Spleen (tissue), 7 donors: ENCODE measurements at regions not wholly inside any gene's neighbourhood (a gene's known extent, or its start where the extent isn't known, plus 50 kb on each side); places are given as distances from the start of the nearest gene placed in this dataset.

Experiments
- POLR2AphosphoS5 ChIP-seq, 3 donors: sonication (generic); formaldehyde crosslinking; IDR thresholded peaks; one replicate each; pipeline ENCODE4 v1.5.1; 2017; ENCODE audit warnings: antibody characterized with exemption in 3 of 3
- TF ChIP-seq, protein P1 (sequence below), 11 experiments: fragments of 200-600 bp in 7 of 11; fragments of 450-650 bp in 4 of 11; sonication (generic) in 4 of 11; IDR thresholded peaks in 8 of 11; conservative IDR thresholded peaks in 3 of 11; 1 replicate in 7 of 11; 2 replicates in 4 of 11; pipeline versions ENCODE4 v1.4.0 to v1.8.0; 2016 to 2021; ENCODE audit warnings: antibody characterized with exemption in 11 of 11, inconsistent platforms in 4 of 11, mild to moderate bottlenecking in 1 of 11
- donor health status: DM: no; HTN: no; CAD: no; lungs with moderate emphysema.
- donor health status: DM: no; HTN: no; CAD: no.
- donor health status: DM: no; HTN: no; CAD: no.

DNA sequence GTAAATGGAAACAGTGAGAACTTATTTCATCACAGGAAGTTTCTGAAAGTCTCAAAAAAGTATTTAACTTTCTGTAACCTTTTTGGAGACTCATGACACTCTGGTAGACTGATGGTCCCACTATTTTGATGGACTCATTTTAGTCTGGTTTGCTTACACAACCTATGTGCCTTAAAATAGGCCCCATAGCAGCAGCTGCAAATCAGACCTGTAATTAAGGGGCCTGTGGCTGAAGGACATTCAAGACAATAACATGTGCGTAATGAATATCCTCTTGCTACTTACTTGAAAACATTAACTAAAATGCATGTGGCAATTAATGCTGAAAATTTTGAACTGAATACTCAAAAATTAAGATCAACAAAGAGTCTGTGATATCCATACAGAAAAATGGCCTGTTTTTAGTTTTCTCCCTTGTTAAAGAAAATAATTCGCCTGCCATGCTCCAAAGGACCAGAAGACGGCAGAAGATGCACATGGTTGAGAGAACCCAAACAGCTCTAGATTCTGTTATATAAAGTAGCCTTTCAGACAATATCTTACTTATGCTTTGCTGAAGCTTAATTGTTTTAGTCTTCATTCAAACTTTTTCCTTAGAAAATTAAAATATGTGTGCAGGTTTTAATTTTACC lies 568.5 kb downstream of the KCNA4 start:
- TF ChIP-seq POLR2AphosphoS5 (IDR thresholded peaks at IDR 0.05) = no peak
- TF ChIP-seq, protein P1, sequence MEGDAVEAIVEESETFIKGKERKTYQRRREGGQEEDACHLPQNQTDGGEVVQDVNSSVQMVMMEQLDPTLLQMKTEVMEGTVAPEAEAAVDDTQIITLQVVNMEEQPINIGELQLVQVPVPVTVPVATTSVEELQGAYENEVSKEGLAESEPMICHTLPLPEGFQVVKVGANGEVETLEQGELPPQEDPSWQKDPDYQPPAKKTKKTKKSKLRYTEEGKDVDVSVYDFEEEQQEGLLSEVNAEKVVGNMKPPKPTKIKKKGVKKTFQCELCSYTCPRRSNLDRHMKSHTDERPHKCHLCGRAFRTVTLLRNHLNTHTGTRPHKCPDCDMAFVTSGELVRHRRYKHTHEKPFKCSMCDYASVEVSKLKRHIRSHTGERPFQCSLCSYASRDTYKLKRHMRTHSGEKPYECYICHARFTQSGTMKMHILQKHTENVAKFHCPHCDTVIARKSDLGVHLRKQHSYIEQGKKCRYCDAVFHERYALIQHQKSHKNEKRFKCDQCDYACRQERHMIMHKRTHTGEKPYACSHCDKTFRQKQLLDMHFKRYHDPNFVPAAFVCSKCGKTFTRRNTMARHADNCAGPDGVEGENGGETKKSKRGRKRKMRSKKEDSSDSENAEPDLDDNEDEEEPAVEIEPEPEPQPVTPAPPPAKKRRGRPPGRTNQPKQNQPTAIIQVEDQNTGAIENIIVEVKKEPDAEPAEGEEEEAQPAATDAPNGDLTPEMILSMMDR (IDR thresholded peaks at IDR 0.05 in 8 of 11, conservative IDR thresholded peaks at IDR 0.05 in 3 of 11) = no peak
